ENCODE measurements at regions not wholly inside any gene's neighbourhood (a gene's known extent, or its start where the extent isn't known, plus 50 kb on each side); places are given as distances from the start of the nearest gene placed in this dataset.

DNA sequence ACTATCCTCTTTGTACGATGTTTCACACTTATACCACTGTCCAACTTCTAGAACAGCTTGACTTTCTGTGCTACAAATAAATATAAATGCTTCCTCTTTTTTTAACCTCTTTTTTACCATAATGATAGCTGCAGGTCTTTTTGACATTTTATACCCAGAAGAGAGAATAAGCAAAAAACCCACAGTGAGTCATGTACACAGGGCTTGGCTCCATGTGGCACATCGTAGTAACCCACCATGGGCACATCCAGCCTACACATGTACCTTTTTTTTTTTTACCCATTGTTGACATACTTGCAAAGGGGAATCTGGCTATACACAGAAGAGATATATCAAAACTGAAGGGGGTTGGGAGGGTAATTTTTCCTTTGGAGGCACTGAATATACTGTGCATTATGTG is 59.5 kb upstream of the RSPO3 start:
- no peak for TF ChIP-seq CTBP1 (IDR thresholded peaks at IDR 0.05; ENCODE audit: borderline replicate concordance)
- no peak for TF ChIP-seq SP1 (IDR thresholded peaks at IDR 0.05)
- TF ChIP-seq TARDBP (IDR thresholded peaks at IDR 0.05): no peak
- no peak for TF ChIP-seq SUZ12 (IDR thresholded peaks at IDR 0.05)
- no peak for TF ChIP-seq FOXM1 (IDR thresholded peaks at IDR 0.05; ENCODE audit: borderline replicate concordance)
- TF ChIP-seq ARNT (IDR thresholded peaks at IDR 0.05): no peak
- TF ChIP-seq HDGF (IDR thresholded peaks at IDR 0.05; ENCODE audit: borderline replicate concordance): no peak
- no peak for TF ChIP-seq ELF4 (IDR thresholded peaks at IDR 0.05)
- no peak for TF ChIP-seq BHLHE40 (IDR thresholded peaks at IDR 0.05; ENCODE audit: borderline replicate concordance)
- TF ChIP-seq ZNF384 (IDR thresholded peaks at IDR 0.05): no peak

Measured in HEK293T (cell line).